Right forelimb (tissue), 1 donor: ENCODE measurements at regions not wholly inside any gene's neighbourhood (a gene's known extent, or its start where the extent isn't known, plus 50 kb on each side); places are given as distances from the start of the nearest gene placed in this dataset.

Source experiments
- DNase-seq: peaks from one replicate; pipeline ENCODE4 v3.0.0-alpha.2; 2018

- no peak for DNase-seq
Observed at GRCh38 chr2:150640039-150640438, 152.6 kb upstream of the RND3 start.

- no peak for DNase-seq
Observed at GRCh38 chr2:150639383-150639782, 151.9 kb upstream of the RND3 start.

GRCh38 chr2:150631236-150631821, 143.9 kb upstream of the RND3 start:
- DNase-seq = no peak

GRCh38 chr2:150630587-150631235, 143.2 kb upstream of the RND3 start:
- DNase-seq = no peak

GRCh38 chr2:150627526-150627925, 140.1 kb upstream of the RND3 start:
- DNase-seq = no peak

- no peak for DNase-seq
Observed at GRCh38 chr2:150626934-150627411, 139.5 kb upstream of the RND3 start.

GRCh38 chr2:150625741-150626140, 138.3 kb upstream of the RND3 start:
- no peak for DNase-seq

GRCh38 chr2:150625303-150625702, 137.8 kb upstream of the RND3 start:
- DNase-seq = no peak

GRCh38 chr2:150624001-150624401, 136.5 kb upstream of the RND3 start:
- DNase-seq = peak; percentile 51

GRCh38 chr2:150621526-150622213, 134.2 kb upstream of the RND3 start:
- no peak for DNase-seq

- no peak for DNase-seq
Observed at GRCh38 chr2:150620855-150621254, 133.4 kb upstream of the RND3 start.

- DNase-seq = no peak
Observed at GRCh38 chr2:150620416-150620815, 132.9 kb upstream of the RND3 start.

- no peak for DNase-seq
Observed at GRCh38 chr2:150619607-150620330, 132.3 kb upstream of the RND3 start.

GRCh38 chr2:150618245-150618895, 130.9 kb upstream of the RND3 start:
- no peak for DNase-seq

GRCh38 chr2:150617351-150617978, 130.0 kb upstream of the RND3 start:
- no peak for DNase-seq

- DNase-seq = no peak
Observed at GRCh38 chr2:150612957-150613710, 125.7 kb upstream of the RND3 start.

GRCh38 chr2:150610670-150611279, 123.3 kb upstream of the RND3 start:
- DNase-seq = no peak

- DNase-seq = no peak
Observed at GRCh38 chr2:150609831-150610582, 122.5 kb upstream of the RND3 start.

GRCh38 chr2:150608341-150608740, 120.9 kb upstream of the RND3 start:
- no peak for DNase-seq

GRCh38 chr2:150607390-150607811, 119.9 kb upstream of the RND3 start:
- DNase-seq = no peak
